ENCODE measurements at regions not wholly inside any gene's neighbourhood (a gene's known extent, or its start where the extent isn't known, plus 50 kb on each side); places are given as distances from the start of the nearest gene placed in this dataset.

DNA sequence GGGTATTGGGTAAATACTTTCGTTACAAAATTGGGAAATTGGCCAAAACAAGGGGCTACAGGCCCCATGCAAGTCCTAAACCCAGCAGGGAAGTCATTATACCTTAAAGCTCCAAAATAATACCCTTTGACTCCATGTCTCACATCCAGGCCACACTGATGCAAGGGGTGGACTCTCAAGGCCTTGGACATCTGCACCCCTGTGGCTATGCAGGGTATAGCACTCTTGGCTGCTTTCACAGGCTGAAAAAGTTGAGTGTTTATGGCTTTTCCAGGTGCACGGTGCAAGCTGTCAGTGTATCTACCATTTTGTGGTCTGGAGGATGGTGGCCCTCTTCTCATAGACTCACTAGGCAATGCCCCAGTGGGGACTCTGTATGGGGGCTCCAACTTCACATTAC lies 326.5 kb downstream of the TEX13C start:
- CTCF ChIA-PET: no interaction called here
- Histone ChIP-seq H3K36me3 (ENCODE audit: control insufficient read depth in 4 of 4, insufficient read depth in 4 of 4, low read length in 3 of 4) (no peaks in the 10 kb centered on the region), H3K27ac (ENCODE audit: insufficient read depth in 1 of 2, low read depth in 1 of 2, low read length in 2 of 2, poor library complexity in 1 of 2, severe bottlenecking in 2 of 2) (no peak overlapping the region), H3K27me3 (replicated peaks in 2 of 5; ENCODE audit: control insufficient read depth in 4 of 5, insufficient read depth in 5 of 5, low read length in 4 of 5) (no peaks in the 10 kb centered on the region), H3K4me1 (ENCODE audit: control extremely low read depth in 1 of 4, control insufficient read depth in 4 of 4, insufficient read depth in 4 of 4, low read length in 3 of 4) (no peaks in the 10 kb centered on the region), H3K9me3 (ENCODE audit: control extremely low read depth in 1 of 5, control insufficient read depth in 4 of 5, insufficient read depth in 2 of 5, low read depth in 1 of 5, low read length in 4 of 5) (no peaks in the 10 kb centered on the region), H3K4me3 (ENCODE audit: control insufficient read depth in 1 of 7, extremely low read depth in 1 of 7, insufficient read depth in 4 of 7, low read depth in 2 of 7, low read length in 6 of 7) (no peak overlapping the region)
- DNase-seq: peak in 1 of 3 donors; percentile 0
- 50% methylated on average over 2 of the region's 2 CpGs for WGBS (ENCODE audit: insufficient coverage)
- POLR2A ChIA-PET: no interaction called here

DNA sequence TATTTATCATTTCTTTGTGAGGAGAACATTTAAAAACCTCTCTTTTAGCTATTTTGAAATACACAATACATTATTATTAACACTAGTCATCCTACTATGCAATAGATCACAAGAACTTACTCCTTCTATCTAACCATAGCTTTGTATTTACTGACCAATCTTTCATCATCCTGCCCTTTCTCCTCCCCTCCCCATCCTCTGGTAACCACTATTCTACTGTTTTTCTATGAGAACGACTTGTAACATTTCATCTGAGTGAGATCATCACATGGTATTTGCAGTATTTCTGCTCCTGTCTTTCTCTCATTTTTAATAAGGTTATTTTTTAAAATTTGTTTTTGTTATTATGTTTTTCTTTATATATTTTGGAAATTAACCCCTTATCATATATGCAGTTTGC lies 331.8 kb downstream of the TEX13C start:
- Histone ChIP-seq H3K4me3 (ENCODE audit: control insufficient read depth in 1 of 7, extremely low read depth in 1 of 7, insufficient read depth in 4 of 7, low read depth in 2 of 7, low read length in 6 of 7) (no peak overlapping the region), H3K36me3 (ENCODE audit: control insufficient read depth in 4 of 4, insufficient read depth in 4 of 4, low read length in 3 of 4) (no peaks in the 10 kb centered on the region), H3K27ac (ENCODE audit: insufficient read depth in 1 of 2, low read depth in 1 of 2, low read length in 2 of 2, poor library complexity in 1 of 2, severe bottlenecking in 2 of 2) (no peak overlapping the region), H3K9me3 (ENCODE audit: control extremely low read depth in 1 of 5, control insufficient read depth in 4 of 5, insufficient read depth in 2 of 5, low read depth in 1 of 5, low read length in 4 of 5) (no peaks in the 10 kb centered on the region), H3K4me1 (ENCODE audit: control extremely low read depth in 1 of 4, control insufficient read depth in 4 of 4, insufficient read depth in 4 of 4, low read length in 3 of 4) (no peaks in the 10 kb centered on the region), H3K27me3 (replicated peaks in 2 of 5; ENCODE audit: control insufficient read depth in 4 of 5, insufficient read depth in 5 of 5, low read length in 4 of 5) (no peaks in the 10 kb centered on the region)
- no CpG with 5 or more reads among the region's 1 CpG for WGBS (ENCODE audit: insufficient coverage)
- ChIA-PET POLR2A (no interaction called here), CTCF (no interaction called here)
- no peak for DNase-seq

DNA sequence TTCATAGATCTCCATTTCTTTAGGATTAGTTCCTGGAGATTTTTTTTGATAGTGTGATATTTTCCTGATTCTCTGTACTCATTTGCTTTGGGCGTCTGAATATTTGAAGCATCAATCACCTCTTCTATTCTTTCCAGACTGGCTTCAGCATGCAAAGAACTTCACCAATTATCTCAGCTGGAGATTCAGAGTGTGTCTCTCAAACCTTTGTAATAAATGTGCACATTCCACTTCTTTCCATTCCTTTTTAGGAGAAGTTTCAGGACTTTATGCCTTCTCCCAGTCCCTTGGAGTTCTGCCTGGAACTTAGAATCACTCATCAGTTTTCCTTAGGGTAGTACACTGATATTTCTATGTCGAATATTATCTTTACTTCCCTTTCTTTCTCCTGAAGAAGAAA lies 334.8 kb downstream of the TEX13C start:
- H3K4me3 ChIP-seq (ENCODE audit: control insufficient read depth in 1 of 7, extremely low read depth in 1 of 7, insufficient read depth in 4 of 7, low read depth in 2 of 7, low read length in 6 of 7): no peak overlapping the region
- H3K36me3 ChIP-seq (ENCODE audit: control insufficient read depth in 4 of 4, insufficient read depth in 4 of 4, low read length in 3 of 4): no peaks in the 10 kb centered on the region
- no peaks in the 10 kb centered on the region for H3K27me3 ChIP-seq (replicated peaks in 2 of 5; ENCODE audit: control insufficient read depth in 4 of 5, insufficient read depth in 5 of 5, low read length in 4 of 5)
- no peak overlapping the region for H3K27ac ChIP-seq (ENCODE audit: insufficient read depth in 1 of 2, low read depth in 1 of 2, low read length in 2 of 2, poor library complexity in 1 of 2, severe bottlenecking in 2 of 2)
- ChIA-PET POLR2A (no interaction called here), CTCF (no interaction called here)
- no peak for DNase-seq
- H3K9me3 ChIP-seq (ENCODE audit: control extremely low read depth in 1 of 5, control insufficient read depth in 4 of 5, insufficient read depth in 2 of 5, low read depth in 1 of 5, low read length in 4 of 5): no peaks in the 10 kb centered on the region
- H3K4me1 ChIP-seq (ENCODE audit: control extremely low read depth in 1 of 4, control insufficient read depth in 4 of 4, insufficient read depth in 4 of 4, low read length in 3 of 4): no peaks in the 10 kb centered on the region
- WGBS (ENCODE audit: insufficient coverage): 100% methylated on average over 1 of the region's 2 CpGs

DNA sequence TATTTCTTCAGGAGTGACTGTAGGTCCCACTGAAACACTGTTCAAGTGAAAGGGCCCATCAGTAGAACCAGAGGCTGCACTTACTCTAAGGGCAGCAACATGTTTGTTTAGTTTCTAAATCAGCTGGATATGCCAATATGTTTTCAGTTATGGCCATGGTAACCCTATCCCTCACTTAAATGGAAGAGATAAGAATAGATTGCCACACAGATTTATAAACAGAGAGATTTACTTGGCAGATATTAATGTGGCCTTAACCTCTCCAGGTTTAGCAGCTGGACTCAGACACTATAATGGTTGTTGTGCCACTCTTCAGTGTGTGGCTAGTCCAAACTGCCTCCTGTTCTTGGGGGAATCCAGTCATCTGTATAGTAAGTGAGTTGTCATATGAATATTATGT lies 354.1 kb downstream of the TEX13C start:
- no peak for DNase-seq
- ChIA-PET POLR2A (no interaction called here), CTCF (no interaction called here)
- Histone ChIP-seq H3K9me3 (ENCODE audit: control extremely low read depth in 1 of 5, control insufficient read depth in 4 of 5, insufficient read depth in 2 of 5, low read depth in 1 of 5, low read length in 4 of 5) (no peaks in the 10 kb centered on the region), H3K27me3 (replicated peaks in 2 of 5; ENCODE audit: control insufficient read depth in 4 of 5, insufficient read depth in 5 of 5, low read length in 4 of 5) (no peaks in the 10 kb centered on the region), H3K4me1 (ENCODE audit: control extremely low read depth in 1 of 4, control insufficient read depth in 4 of 4, insufficient read depth in 4 of 4, low read length in 3 of 4) (no peaks in the 10 kb centered on the region), H3K4me3 (ENCODE audit: control insufficient read depth in 1 of 7, extremely low read depth in 1 of 7, insufficient read depth in 4 of 7, low read depth in 2 of 7, low read length in 6 of 7) (no peak overlapping the region), H3K27ac (ENCODE audit: insufficient read depth in 1 of 2, low read depth in 1 of 2, low read length in 2 of 2, poor library complexity in 1 of 2, severe bottlenecking in 2 of 2) (no peak overlapping the region), H3K36me3 (ENCODE audit: control insufficient read depth in 4 of 4, insufficient read depth in 4 of 4, low read length in 3 of 4) (no peaks in the 10 kb centered on the region)

DNA sequence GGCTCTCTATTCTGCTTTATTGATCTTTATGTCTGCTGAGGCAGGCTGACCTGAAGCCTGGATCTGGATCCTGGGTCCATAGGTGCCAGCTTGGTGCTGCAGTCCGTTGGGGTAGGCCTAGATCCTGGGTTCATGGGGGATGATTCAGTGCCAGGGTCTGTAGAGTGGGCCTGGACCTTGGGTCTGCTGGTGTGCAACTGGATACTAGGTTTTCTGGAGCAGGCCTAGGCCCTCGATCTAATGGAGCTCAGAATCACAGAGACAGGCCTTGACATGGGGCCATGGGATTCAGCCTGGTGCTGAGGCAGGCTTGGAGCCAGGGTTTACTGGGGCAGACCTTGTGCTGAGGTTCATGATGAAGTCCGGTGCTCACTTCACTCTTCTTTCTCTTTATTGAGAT lies 358.6 kb downstream of the TEX13C start:
- H3K9me3 ChIP-seq (ENCODE audit: control extremely low read depth in 1 of 5, control insufficient read depth in 4 of 5, insufficient read depth in 2 of 5, low read depth in 1 of 5, low read length in 4 of 5): no peaks in the 10 kb centered on the region
- no peak for DNase-seq
- no peaks in the 10 kb centered on the region for H3K36me3 ChIP-seq (ENCODE audit: control insufficient read depth in 4 of 4, insufficient read depth in 4 of 4, low read length in 3 of 4)
- H3K4me3 ChIP-seq (ENCODE audit: control insufficient read depth in 1 of 7, extremely low read depth in 1 of 7, insufficient read depth in 4 of 7, low read depth in 2 of 7, low read length in 6 of 7): no peak overlapping the region
- ChIA-PET POLR2A (no interaction called here), CTCF (no interaction called here)
- H3K27me3 ChIP-seq (replicated peaks in 2 of 5; ENCODE audit: control insufficient read depth in 4 of 5, insufficient read depth in 5 of 5, low read length in 4 of 5): no peaks in the 10 kb centered on the region
- H3K27ac ChIP-seq (ENCODE audit: insufficient read depth in 1 of 2, low read depth in 1 of 2, low read length in 2 of 2, poor library complexity in 1 of 2, severe bottlenecking in 2 of 2): no peak overlapping the region
- H3K4me1 ChIP-seq (ENCODE audit: control extremely low read depth in 1 of 4, control insufficient read depth in 4 of 4, insufficient read depth in 4 of 4, low read length in 3 of 4): no peaks in the 10 kb centered on the region
- 74% methylated on average over 3 of the region's 3 CpGs for WGBS (ENCODE audit: insufficient coverage)

DNA sequence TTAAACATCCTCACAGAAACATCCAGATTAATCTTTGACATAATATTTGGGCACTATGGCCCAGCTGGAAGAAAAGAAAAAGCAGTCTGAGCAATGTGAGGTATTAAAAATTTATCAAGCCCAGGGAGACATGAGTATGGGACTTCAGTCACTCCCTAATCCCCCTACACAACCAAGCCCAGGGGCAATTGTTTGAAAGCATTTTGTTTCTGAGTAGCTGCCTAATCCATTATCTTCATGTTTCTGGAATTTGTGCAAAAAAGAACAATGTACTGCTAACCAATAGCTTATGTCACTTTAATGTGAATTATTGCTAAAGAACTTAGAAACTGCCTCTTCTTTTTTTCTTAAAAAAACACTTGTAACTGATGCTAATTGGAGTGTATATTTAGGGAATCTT lies 360.7 kb downstream of the TEX13C start:
- no peaks in the 10 kb centered on the region for H3K4me1 ChIP-seq (ENCODE audit: control extremely low read depth in 1 of 4, control insufficient read depth in 4 of 4, insufficient read depth in 4 of 4, low read length in 3 of 4)
- no peak for DNase-seq
- no peaks in the 10 kb centered on the region for H3K36me3 ChIP-seq (ENCODE audit: control insufficient read depth in 4 of 4, insufficient read depth in 4 of 4, low read length in 3 of 4)
- ChIA-PET POLR2A (no interaction called here), CTCF (no interaction called here)
- no peak overlapping the region for H3K27ac ChIP-seq (ENCODE audit: insufficient read depth in 1 of 2, low read depth in 1 of 2, low read length in 2 of 2, poor library complexity in 1 of 2, severe bottlenecking in 2 of 2)
- no peak overlapping the region for H3K4me3 ChIP-seq (ENCODE audit: control insufficient read depth in 1 of 7, extremely low read depth in 1 of 7, insufficient read depth in 4 of 7, low read depth in 2 of 7, low read length in 6 of 7)
- H3K27me3 ChIP-seq (replicated peaks in 2 of 5; ENCODE audit: control insufficient read depth in 4 of 5, insufficient read depth in 5 of 5, low read length in 4 of 5): no peaks in the 10 kb centered on the region
- H3K9me3 ChIP-seq (ENCODE audit: control extremely low read depth in 1 of 5, control insufficient read depth in 4 of 5, insufficient read depth in 2 of 5, low read depth in 1 of 5, low read length in 4 of 5): no peaks in the 10 kb centered on the region

DNA sequence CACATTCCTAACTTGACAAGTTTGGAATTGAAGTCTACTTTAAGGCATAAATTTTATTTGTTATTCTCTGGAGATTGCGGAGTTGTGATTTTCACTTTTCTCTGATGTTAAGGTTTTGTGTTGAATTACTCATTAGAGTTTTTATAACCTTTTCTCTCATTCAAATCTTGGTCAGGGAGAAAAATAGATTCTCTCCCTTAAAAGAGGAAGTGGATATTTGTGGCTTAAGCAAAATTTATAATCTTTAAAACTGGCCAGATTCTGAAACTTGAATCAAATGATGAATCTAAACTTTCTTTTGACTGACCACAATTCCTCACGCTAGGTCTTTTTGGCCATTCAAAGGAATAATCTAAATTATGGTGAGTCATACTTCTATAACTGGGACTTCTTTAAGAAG lies 361.4 kb downstream of the TEX13C start:
- no peak overlapping the region for H3K27ac ChIP-seq (ENCODE audit: insufficient read depth in 1 of 2, low read depth in 1 of 2, low read length in 2 of 2, poor library complexity in 1 of 2, severe bottlenecking in 2 of 2)
- H3K9me3 ChIP-seq (ENCODE audit: control extremely low read depth in 1 of 5, control insufficient read depth in 4 of 5, insufficient read depth in 2 of 5, low read depth in 1 of 5, low read length in 4 of 5): no peaks in the 10 kb centered on the region
- no peaks in the 10 kb centered on the region for H3K36me3 ChIP-seq (ENCODE audit: control insufficient read depth in 4 of 4, insufficient read depth in 4 of 4, low read length in 3 of 4)
- no peaks in the 10 kb centered on the region for H3K27me3 ChIP-seq (replicated peaks in 2 of 5; ENCODE audit: control insufficient read depth in 4 of 5, insufficient read depth in 5 of 5, low read length in 4 of 5)
- 80% methylated on average over 1 of the region's 2 CpGs for WGBS (ENCODE audit: insufficient coverage)
- CTCF ChIA-PET: no interaction called here
- no peak for DNase-seq
- no peaks in the 10 kb centered on the region for H3K4me1 ChIP-seq (ENCODE audit: control extremely low read depth in 1 of 4, control insufficient read depth in 4 of 4, insufficient read depth in 4 of 4, low read length in 3 of 4)
- POLR2A ChIA-PET: no interaction called here
- H3K4me3 ChIP-seq (ENCODE audit: control insufficient read depth in 1 of 7, extremely low read depth in 1 of 7, insufficient read depth in 4 of 7, low read depth in 2 of 7, low read length in 6 of 7): no peak overlapping the region

DNA sequence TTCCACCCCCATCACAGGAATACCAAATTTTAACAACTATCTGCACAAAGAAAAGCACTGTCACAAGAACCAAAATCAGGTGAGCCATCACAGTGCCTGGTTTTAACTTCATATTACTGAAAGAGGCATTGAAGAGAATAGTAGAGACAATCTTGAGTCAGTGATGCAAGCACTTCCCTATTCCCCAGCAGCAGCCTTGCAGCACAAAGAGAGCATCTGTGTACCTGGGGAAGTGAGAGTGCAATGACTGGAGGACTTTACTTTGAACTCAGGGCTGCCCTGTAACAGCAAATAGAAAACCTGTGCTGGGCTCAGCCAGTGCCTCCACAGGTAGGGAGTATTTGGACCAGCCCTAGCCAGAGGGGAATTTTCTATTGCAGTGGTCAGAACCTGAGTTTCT lies 361.8 kb downstream of the TEX13C start:
- no peak overlapping the region for H3K27ac ChIP-seq (ENCODE audit: insufficient read depth in 1 of 2, low read depth in 1 of 2, low read length in 2 of 2, poor library complexity in 1 of 2, severe bottlenecking in 2 of 2)
- ChIA-PET POLR2A (no interaction called here), CTCF (no interaction called here)
- H3K4me3 ChIP-seq (ENCODE audit: control insufficient read depth in 1 of 7, extremely low read depth in 1 of 7, insufficient read depth in 4 of 7, low read depth in 2 of 7, low read length in 6 of 7): no peak overlapping the region
- H3K27me3 ChIP-seq (replicated peaks in 2 of 5; ENCODE audit: control insufficient read depth in 4 of 5, insufficient read depth in 5 of 5, low read length in 4 of 5): no peaks in the 10 kb centered on the region
- DNase-seq: peak in 1 of 3 donors; percentile 2
- no peaks in the 10 kb centered on the region for H3K4me1 ChIP-seq (ENCODE audit: control extremely low read depth in 1 of 4, control insufficient read depth in 4 of 4, insufficient read depth in 4 of 4, low read length in 3 of 4)
- H3K9me3 ChIP-seq (ENCODE audit: control extremely low read depth in 1 of 5, control insufficient read depth in 4 of 5, insufficient read depth in 2 of 5, low read depth in 1 of 5, low read length in 4 of 5): no peaks in the 10 kb centered on the region
- H3K36me3 ChIP-seq (ENCODE audit: control insufficient read depth in 4 of 4, insufficient read depth in 4 of 4, low read length in 3 of 4): no peaks in the 10 kb centered on the region
